Tibial artery (tissue), 4 donors: ENCODE measurements at regions not wholly inside any gene's neighbourhood (a gene's known extent, or its start where the extent isn't known, plus 50 kb on each side); places are given as distances from the start of the nearest gene placed in this dataset.
"Not testable (repeated sequence)": the region's sequence is repeated elsewhere in the genome, so short reads cannot be mapped to it uniquely, and the experiment has no call there.

Experiments used
- DNase-seq, 2 donors: peaks; one replicate each; pipeline ENCODE4 v3.0.0-alpha.2; 2019
- H3K27ac ChIP-seq, 2 donors: fragments of 200-600 bp; sonication (generic) in 1 of 2; 1 replicate in 1 of 2; 2 replicates in 1 of 2; pipeline ENCODE4 v1.5.1; 2018 to 2019; ENCODE audit warnings: mild to moderate bottlenecking in 1 of 2
- H3K27me3 ChIP-seq, 2 donors: fragments of 200-600 bp; sonication (generic) in 1 of 2; one replicate each; pipeline versions ENCODE4 v1.5.1 to v1.6.0; 2016 to 2019
- H3K36me3 ChIP-seq, 3 donors: fragments of 200-600 bp; sonication (generic) in 2 of 3; one replicate each; pipeline ENCODE4 v1.5.1; 2016 to 2019; ENCODE audit warnings: mild to moderate bottlenecking in 2 of 3
- H3K4me1 ChIP-seq, 4 donors: fragments of 200-600 bp; sonication (generic) in 2 of 4; 1 replicate in 3 of 4; 2 replicates in 1 of 4; pipeline ENCODE4 v1.5.1; 2016 to 2019
- H3K4me3 ChIP-seq, 2 donors: fragments of 200-600 bp; sonication (generic) in 1 of 2; 1 replicate in 1 of 2; 2 replicates in 1 of 2; pipeline ENCODE4 v1.5.1; 2018 to 2019; ENCODE audit warnings: mild to moderate bottlenecking in 2 of 2
- H3K9me3 ChIP-seq, 3 donors: fragments of 200-600 bp; sonication (generic) in 1 of 3; one replicate each; pipeline ENCODE4 v1.5.1; 2016 to 2019
- CTCF ChIP-seq, 2 experiments: fragments of 200-600 bp in 1 of 2; fragments of 450-650 bp in 1 of 2; IDR thresholded peaks; one replicate each; pipeline ENCODE4 v1.5.1; 2017 to 2019; ENCODE audit warnings: antibody characterized with exemption in 2 of 2, mild to moderate bottlenecking in 1 of 2, moderate library complexity in 1 of 2
- intact Hi-C: fragments of 100-400 bp; cut with DNase I; formaldehyde crosslinking; loops from one replicate; pipeline ENCODE4 v1.15.0; 2023; ENCODE audit warnings: low total_unique reads

- H3K36me3 ChIP-seq, result no peaks in the 10 kb centered on the region
- H3K4me3 ChIP-seq, result no peak overlapping the region
- H3K27me3 ChIP-seq, result no peaks in the 10 kb centered on the region
- no peaks in the 10 kb centered on the region for H3K9me3 ChIP-seq
- no peak for TF ChIP-seq CTCF (IDR thresholded peaks at IDR 0.05)
- intact Hi-C loops, result no loop called here
- DNase-seq, result no peak
- H3K4me1 ChIP-seq, result no peaks in the 10 kb centered on the region
- H3K27ac ChIP-seq, result no peak overlapping the region
Observed at GRCh38 chr18:55732227-55733106, 144.5 kb upstream of the TCF4 start.

GRCh38 chr18:55731594-55732042 is 143.6 kb upstream of the TCF4 start:
- intact Hi-C loops, result no loop called here
- H3K27me3 ChIP-seq, result no peaks in the 10 kb centered on the region
- TF ChIP-seq CTCF (IDR thresholded peaks at IDR 0.05), result no peak
- H3K9me3 ChIP-seq, result no peaks in the 10 kb centered on the region
- DNase-seq, result no peak
- H3K4me3 ChIP-seq, result no peak overlapping the region
- no peaks in the 10 kb centered on the region for H3K4me1 ChIP-seq
- no peaks in the 10 kb centered on the region for H3K36me3 ChIP-seq
- H3K27ac ChIP-seq, result no peak overlapping the region

- DNase-seq, H3K36me3 ChIP-seq, H3K9me3 ChIP-seq, H3K4me3 ChIP-seq, H3K27me3 ChIP-seq, intact Hi-C loops, H3K27ac ChIP-seq, H3K4me1 ChIP-seq: not testable (repeated sequence)
Observed at GRCh38 chr18:55721006-55721405, 133.0 kb upstream of the TCF4 start.

GRCh38 chr18:55713707-55714106 is 125.7 kb upstream of the TCF4 start:
- H3K9me3 ChIP-seq, result peaks cover 5 to 33% (median 10%) of the 10 kb centered on the region in 3 donors
- no peaks in the 10 kb centered on the region for H3K36me3 ChIP-seq
- intact Hi-C loops, result no loop called here
- no peak for TF ChIP-seq CTCF (IDR thresholded peaks at IDR 0.05)
- no peak for DNase-seq
- no peak overlapping the region for H3K27ac ChIP-seq
- no peak overlapping the region for H3K4me3 ChIP-seq
- H3K27me3 ChIP-seq, result no peaks in the 10 kb centered on the region
- H3K4me1 ChIP-seq, result no peaks in the 10 kb centered on the region

GRCh38 chr18:55706898-55707297 is 118.9 kb upstream of the TCF4 start:
- Histone ChIP-seq H3K36me3 (no peaks in the 10 kb centered on the region), H3K9me3 (peaks cover 0 to 16% (median 0%) of the 10 kb centered on the region in 3 donors), H3K4me3 (no peak overlapping the region), H3K27me3 (no peaks in the 10 kb centered on the region), H3K4me1 (no peaks in the 10 kb centered on the region), H3K27ac (no peak overlapping the region)
- no peak for DNase-seq
- no peak for TF ChIP-seq CTCF (IDR thresholded peaks at IDR 0.05)
- intact Hi-C loops, result no loop called here

GRCh38 chr18:55699233-55699765 is 111.3 kb upstream of the TCF4 start:
- no peaks in the 10 kb centered on the region for H3K4me1 ChIP-seq
- H3K36me3 ChIP-seq, result no peaks in the 10 kb centered on the region
- H3K27me3 ChIP-seq, result no peaks in the 10 kb centered on the region
- no peak for DNase-seq
- intact Hi-C loops, result no loop called here
- TF ChIP-seq CTCF (IDR thresholded peaks at IDR 0.05), result no peak
- peaks cover 0 to 15% (median 0%) of the 10 kb centered on the region in 3 donors for H3K9me3 ChIP-seq
- H3K4me3 ChIP-seq, result no peak overlapping the region
- H3K27ac ChIP-seq, result no peak overlapping the region
